Stimulated activated CD8-positive, alpha-beta memory T cell treated with anti-CD3 and anti-CD28 coated beads, Interleukin-15, amount 100 ng/mL, for 48 hours (primary cell): ENCODE measurements at regions not wholly inside any gene's neighbourhood (a gene's known extent, or its start where the extent isn't known, plus 50 kb on each side); places are given as distances from the start of the nearest gene placed in this dataset.
"Not testable (repeated sequence)": the region's sequence is repeated elsewhere in the genome, so short reads cannot be mapped to it uniquely, and the experiment has no call there.

Experiments used
- DNase-seq, 2 donors: peaks; one replicate each; pipeline ENCODE4 v3.0.0-alpha.2; 2020; ENCODE audit warnings: low read depth in 2 of 2

- DNase-seq: no peak
These were observed 51.5 kb upstream of the DDR1 start for GRCh38 chr6:30832864-30833263.

- DNase-seq: no peak
These were observed 53.9 kb upstream of the DDR1 start for GRCh38 chr6:30830438-30830837.

GRCh38 chr6:30829639-30830255 lies 54.6 kb upstream of the DDR1 start:
- no peak for DNase-seq

- DNase-seq: no peak
These were observed 55.3 kb upstream of the DDR1 start for GRCh38 chr6:30829033-30829432.

GRCh38 chr6:30828027-30828962 lies 56.0 kb upstream of the DDR1 start:
- peak; percentile 63 to 70 for DNase-seq

- DNase-seq: no peak
These were observed 57.4 kb upstream of the DDR1 start for GRCh38 chr6:30826961-30827342.

GRCh38 chr6:30824698-30825097 lies 59.6 kb upstream of the DDR1 start:
- DNase-seq: no peak

GRCh38 chr6:30823534-30823865 lies 60.8 kb upstream of the DDR1 start:
- no peak for DNase-seq

- no peak for DNase-seq
These were observed 62.2 kb upstream of the DDR1 start for GRCh38 chr6:30821862-30822784.

- DNase-seq: no peak
These were observed 64.1 kb upstream of the DDR1 start for GRCh38 chr6:30820193-30820592.

GRCh38 chr6:30819297-30819917 lies 64.9 kb upstream of the DDR1 start:
- peak; percentile 57 to 71 for DNase-seq

GRCh38 chr6:30818391-30818841 lies 65.9 kb upstream of the DDR1 start:
- DNase-seq: no peak

- DNase-seq: no peak
These were observed 67.3 kb upstream of the DDR1 start for GRCh38 chr6:30816791-30817739.

GRCh38 chr6:30816296-30816695 lies 68.0 kb upstream of the DDR1 start:
- DNase-seq: not testable (repeated sequence)

GRCh38 chr6:30815041-30815742 lies 69.1 kb upstream of the DDR1 start:
- peak in 1 of 2 donors; percentile 61 for DNase-seq

GRCh38 chr6:30814146-30815040 lies 69.9 kb upstream of the DDR1 start:
- no peak for DNase-seq

- no peak for DNase-seq
These were observed 69.3 kb upstream of the IER3 start for GRCh38 chr6:30813631-30814145.

GRCh38 chr6:30810813-30811339 lies 66.5 kb upstream of the IER3 start:
- peak; percentile 80 to 87 for DNase-seq
